K562 (cell line): ENCODE measurements at regions not wholly inside any gene's neighbourhood (a gene's known extent, or its start where the extent isn't known, plus 50 kb on each side); places are given as distances from the start of the nearest gene placed in this dataset.

Experiments
- ATAC-seq: fragments of 200-7000 bp; cut with Tn5 transposase; 3 replicates; pipeline ENCODE4 v1.9.1; 2020; ENCODE audit warnings: moderate library complexity
- BruUV-seq: library from RNA; stranded (reverse); fragments of 400-500 nt; replicated peaks from 2 replicates; lab custom pipeline; 2021; lab: Mats Ljungman, UMichigan
- CTCF ChIA-PET: fragments of 300-600 bp; formaldehyde crosslinking; extraction: SDS; loops from one replicate; lab custom pipeline; 2021; ENCODE audit warnings: low intra/inter-chr PET ratio; lab: Yijun Ruan, JAX
- POLR2A ChIA-PET: fragments of 300-600, 350-650 bp; sonication (Branson Sonifier 250); formaldehyde crosslinking; extraction: SDS; loops from one replicate; lab custom pipeline; 2021; ENCODE audit warnings: antibody characterized with exemption, inconsistent platforms; lab: Yijun Ruan, JAX
- DNase-seq, 4 experiments: peaks; one replicate each; pipeline versions ENCODE4 v3.0.0 to v3.0.0-alpha.2; 2011 to 2018; ENCODE audit warnings: low spot score in 3 of 4, mixed read lengths in 3 of 4; ENCODE audit errors: extremely low read depth in 1 of 4
- FAIRE-seq: peaks from 2 replicates; lab custom pipeline; 2011; peaks lifted over from hg19 to GRCh38; lab: Jason Lieb, UNC
- H2AFZ ChIP-seq: 2 replicates; pipeline ENCODE4 v1.6.0; 2011; ENCODE audit warnings: low read depth, low read length, control low read depth, inconsistent platforms
- H3K27ac ChIP-seq: fragments of 200-600 bp; 3 replicates; pipeline ENCODE4 v1.8.0; 2011; ENCODE audit warnings: low read depth, mild to moderate bottlenecking, control low read depth, inconsistent platforms, low read length, moderate library complexity, mixed read lengths; ENCODE audit errors: extremely low read depth
- H3K27me3 ChIP-seq, 2 experiments: fragments of 300-600 bp in 1 of 2; 2 replicates in 1 of 2; 3 replicates in 1 of 2; pipeline versions ENCODE4 v1.6.0 to v1.8.0; 2011; ENCODE audit warnings: inconsistent platforms in 2 of 2, low read length in 2 of 2, mild to moderate bottlenecking in 1 of 2, mixed read lengths in 1 of 2, moderate library complexity in 1 of 2; ENCODE audit not compliant: control insufficient read depth in 2 of 2, insufficient read depth in 2 of 2
- H3K36me3 ChIP-seq: fragments of 300-600 bp; 3 replicates; pipeline ENCODE4 v1.8.0; 2011; ENCODE audit warnings: mild to moderate bottlenecking, low read length, inconsistent platforms; ENCODE audit not compliant: control insufficient read depth, insufficient read depth
- H3K4me1 ChIP-seq, 2 experiments: fragments of 200-600 bp in 1 of 2; replicated peaks in 1 of 2; 2 replicates in 1 of 2; 3 replicates in 1 of 2; pipeline versions ENCODE4 v1.5.1 to v1.8.0; 2011; ENCODE audit warnings: inconsistent platforms in 2 of 2, low read length in 2 of 2, mild to moderate bottlenecking in 1 of 2, mixed read lengths in 1 of 2, moderate library complexity in 1 of 2; ENCODE audit not compliant: control insufficient read depth in 2 of 2, insufficient read depth in 2 of 2
- H3K4me2 ChIP-seq: 2 replicates; pipeline ENCODE4 v1.6.1; 2011; ENCODE audit warnings: low read length, control low read depth, inconsistent platforms, mixed read lengths; ENCODE audit not compliant: insufficient read depth
- H3K4me3 ChIP-seq: fragments of 200-600 bp; sonication (generic), shearing (Covaris generic); 2 replicates; pipeline ENCODE4 v1.5.1; 2016; ENCODE audit warnings: control low read depth, inconsistent platforms
- H3K79me2 ChIP-seq: fragments of 200-600 bp; 3 replicates; pipeline ENCODE4 v1.8.0; 2011; ENCODE audit warnings: low read length, inconsistent platforms; ENCODE audit not compliant: control insufficient read depth, insufficient read depth
- H3K9ac ChIP-seq, 2 experiments: 2 replicates each; pipeline versions ENCODE4 v1.6.0 to v1.6.1; 2011; ENCODE audit warnings: low read depth in 2 of 2, low read length in 2 of 2, control low read depth in 1 of 2, inconsistent platforms in 1 of 2, mild to moderate bottlenecking in 1 of 2, mixed read lengths in 1 of 2; ENCODE audit not compliant: insufficient read depth in 1 of 2
- H3K9me1 ChIP-seq: one replicate; pipeline ENCODE4 v1.6.0; 2011; ENCODE audit warnings: inconsistent platforms, mild to moderate bottlenecking, low read length, moderate library complexity; ENCODE audit not compliant: control insufficient read depth, insufficient read depth
- H3K9me3 ChIP-seq: replicated peaks from 2 replicates; pipeline ENCODE4 v1.5.1; 2011; ENCODE audit warnings: low read depth, low read length, inconsistent platforms; ENCODE audit not compliant: control insufficient read depth, insufficient read depth
- H4K20me1 ChIP-seq: replicated peaks from 2 replicates; pipeline ENCODE4 v1.6.1; 2011; ENCODE audit warnings: low read length, inconsistent platforms, mixed read lengths; ENCODE audit not compliant: control insufficient read depth, insufficient read depth
- ARHGAP35 ChIP-seq: fragments of 450-650 bp; IDR thresholded peaks from 2 replicates; pipeline ENCODE4 v1.6.1; 2018; ENCODE audit not compliant: partially characterized antibody
- CREB1 ChIP-seq, 2 experiments: sonication (generic) in 1 of 2; formaldehyde crosslinking in 1 of 2; IDR thresholded peaks; 2 replicates each; pipeline versions ENCODE4 v1.6.1 to v1.8.0; 2012 to 2022; ENCODE audit warnings: inconsistent platforms in 1 of 2, mild to moderate bottlenecking in 1 of 2, missing genetic modification reagents in 1 of 2, moderate library complexity in 1 of 2
- GTF2A2 ChIP-seq: IDR thresholded peaks from 2 replicates; pipeline ENCODE4 v1.6.1; 2016; ENCODE audit warnings: mild to moderate bottlenecking, missing genetic modification characterization, missing compliant biosample characterization
- MED1 ChIP-seq: sonication (generic); formaldehyde crosslinking; IDR thresholded peaks from 2 replicates; pipeline ENCODE4 v1.8.1; 2023; ENCODE audit warnings: missing genetic modification reagents, borderline replicate concordance
- MTA2 ChIP-seq: fragments of 450-650 bp; IDR thresholded peaks from 2 replicates; pipeline ENCODE4 v1.6.1; 2016; ENCODE audit warnings: low read depth
- RBM34 ChIP-seq: fragments of 200-400 bp; formaldehyde crosslinking; IDR thresholded peaks from 2 replicates; pipeline ENCODE4 v1.6.1; 2018; ENCODE audit warnings: low read length, borderline replicate concordance; ENCODE audit not compliant: insufficient read depth
- ZBTB17 ChIP-seq: fragments of 450-650 bp; formaldehyde crosslinking; IDR thresholded peaks from 2 replicates; pipeline ENCODE4 v1.4.0; 2020; ENCODE audit warnings: mild to moderate bottlenecking
- ZC3H11A ChIP-seq: IDR thresholded peaks from 2 replicates; pipeline ENCODE4 v1.6.1; 2012; ENCODE audit warnings: low read depth, low read length, improper control_type of control experiment
- WGBS: fragments of 100-300 bp; shearing (Covaris generic); methylation state at CpG from one replicate; pipeline ENCODE4 v1.1.6; 2016; ENCODE audit warnings: low coverage, mixed read lengths; ENCODE audit not compliant: insufficient coverage; ENCODE audit errors: missing lambda C conversion rate; 5-methylcytosine and 5-hydroxymethylcytosine counted together
- in situ Hi-C: fragments of 300-500 bp; cut with MboI; formaldehyde crosslinking; loops from 4 replicates; pipeline ENCODE4 v1.15.0; 2018; ENCODE audit warnings: inconsistent platforms, mixed read lengths
- intact Hi-C: fragments of 100-400 bp; cut with micrococcal nuclease; formaldehyde crosslinking; loops from 2 replicates; pipeline ENCODE4 v1.14.2; 2022
- TF ChIP-seq, protein P1 (sequence below): fragments of 250-450 bp; sonication (Bioruptor Pico); IDR thresholded peaks from 2 replicates; pipeline ENCODE4 v1.8.0; 2022; ENCODE audit warnings: moderate library complexity, mild to moderate bottlenecking, inconsistent platforms
- TF ChIP-seq, protein P2 (sequence below): fragments of 250-450 bp; sonication (Bioruptor Pico); IDR thresholded peaks from 2 replicates; pipeline ENCODE4 v1.4.0; 2020; ENCODE audit warnings: mild to moderate bottlenecking
- TF ChIP-seq, protein P3 (sequence below): fragments of 450-650 bp; formaldehyde crosslinking; IDR thresholded peaks from 2 replicates; pipeline ENCODE4 v1.4.0; 2020; ENCODE audit warnings: mild to moderate bottlenecking, mixed read lengths

DNA sequence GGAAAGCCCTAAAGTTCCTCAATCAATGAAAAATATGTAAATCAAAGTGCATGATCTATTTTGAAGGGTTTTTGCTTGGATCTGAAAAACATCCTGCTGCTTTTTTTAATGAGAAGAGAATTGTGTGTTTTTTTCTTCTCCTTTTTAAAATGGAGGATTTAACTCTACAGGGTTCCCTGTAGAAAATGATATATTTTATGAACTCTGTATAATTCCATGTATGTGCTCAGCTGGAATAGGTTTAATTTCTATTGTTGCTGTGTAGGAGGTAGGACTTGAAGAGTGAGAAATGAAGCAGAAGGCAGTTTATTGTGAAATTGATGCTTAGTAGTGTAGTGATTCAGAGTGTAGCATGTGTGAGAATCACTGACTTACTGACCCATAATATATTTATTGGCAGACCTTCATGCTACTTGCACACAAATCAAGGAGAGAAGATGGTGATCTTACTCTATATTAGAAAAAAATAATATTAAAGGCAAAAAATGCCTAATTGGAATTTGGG, 286.8 kb upstream of the FSTL5 start:
- TF ChIP-seq MTA2: no peak
- TF ChIP-seq ARHGAP35: no peak
- TF ChIP-seq ZBTB17 (CRISPR knock-in tag): no peak
- FAIRE-seq (no peak), DNase-seq (no peak), ATAC-seq (no peak)
- Histone ChIP-seq H3K36me3 (no peaks in the 10 kb centered on the region), H3K4me2 (no peak overlapping the region), H3K4me3 (no peak overlapping the region), H3K9me3 (no peaks in the 10 kb centered on the region), H3K9ac (no peak overlapping the region), H3K79me2 (no peaks in the 10 kb centered on the region), H3K27ac (no peak overlapping the region), H3K27me3 (no peaks in the 10 kb centered on the region), H2AFZ (no peak overlapping the region), H4K20me1 (no peaks in the 10 kb centered on the region), H3K4me1 (no peaks in the 10 kb centered on the region), H3K9me1 (no peaks in the 10 kb centered on the region)
- in situ Hi-C loops: no loop called here
- intact Hi-C loops: no loop called here
- POLR2A ChIA-PET: no interaction called here
- no TSS peak for BruUV-seq
- CTCF ChIA-PET: no interaction called here

DNA sequence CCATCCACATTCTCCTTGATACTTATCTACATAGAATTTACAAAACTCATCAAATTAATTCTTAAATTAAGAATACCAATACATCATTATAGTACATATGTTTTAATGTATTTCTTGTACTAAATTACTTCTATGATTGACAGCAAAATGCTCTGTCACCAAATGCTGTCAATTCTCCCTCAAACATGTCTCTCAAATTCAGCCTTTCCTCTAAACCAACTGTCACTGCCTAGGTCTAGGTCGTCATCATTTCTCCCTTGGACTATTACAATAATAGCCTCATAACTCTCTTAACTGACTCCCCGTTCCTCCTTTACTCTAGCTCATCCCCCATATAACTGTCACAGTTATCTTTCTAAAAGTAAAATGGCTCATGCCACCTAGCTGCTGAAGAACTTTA, 279.7 kb upstream of the FSTL5 start:
- DNase-seq: no peak
- Histone ChIP-seq H3K9me1 (no peaks in the 10 kb centered on the region), H3K9me3 (no peaks in the 10 kb centered on the region), H3K9ac (no peak overlapping the region), H4K20me1 (no peaks in the 10 kb centered on the region), H3K79me2 (no peaks in the 10 kb centered on the region), H2AFZ (no peak overlapping the region), H3K27me3 (no peaks in the 10 kb centered on the region), H3K4me3 (no peak overlapping the region), H3K4me1 (no peaks in the 10 kb centered on the region), H3K27ac (no peak overlapping the region), H3K36me3 (no peaks in the 10 kb centered on the region), H3K4me2 (no peak overlapping the region)
- in situ Hi-C loops: no loop called here
- ATAC-seq: no peak
- no peak for FAIRE-seq
- POLR2A ChIA-PET: no interaction called here
- WGBS: 0% methylated on average over 2 of the region's 2 CpGs
- CTCF ChIA-PET: no interaction called here
- intact Hi-C loops: no loop called here
- no TSS peak for BruUV-seq
- TF ChIP-seq CREB1 (IDR thresholded peaks at IDR 0.05) (no peak), CREB1 (CRISPR knock-in tag; IDR thresholded peaks at IDR 0.05) (no peak), GTF2A2 (tag) (no peak), ZC3H11A (no peak), RBM34 (no peak), MED1 (CRISPR knock-in tag) (no peak)
- TF ChIP-seq, protein P1, sequence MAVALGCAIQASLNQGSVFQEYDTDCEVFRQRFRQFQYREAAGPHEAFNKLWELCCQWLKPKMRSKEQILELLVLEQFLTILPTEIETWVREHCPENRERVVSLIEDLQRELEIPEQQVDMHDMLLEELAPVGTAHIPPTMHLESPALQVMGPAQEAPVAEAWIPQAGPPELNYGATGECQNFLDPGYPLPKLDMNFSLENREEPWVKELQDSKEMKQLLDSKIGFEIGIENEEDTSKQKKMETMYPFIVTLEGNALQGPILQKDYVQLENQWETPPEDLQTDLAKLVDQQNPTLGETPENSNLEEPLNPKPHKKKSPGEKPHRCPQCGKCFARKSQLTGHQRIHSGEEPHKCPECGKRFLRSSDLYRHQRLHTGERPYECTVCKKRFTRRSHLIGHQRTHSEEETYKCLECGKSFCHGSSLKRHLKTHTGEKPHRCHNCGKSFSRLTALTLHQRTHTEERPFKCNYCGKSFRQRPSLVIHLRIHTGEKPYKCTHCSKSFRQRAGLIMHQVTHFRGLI (CRISPR knock-in tag): no peak
- TF ChIP-seq, protein P2, sequence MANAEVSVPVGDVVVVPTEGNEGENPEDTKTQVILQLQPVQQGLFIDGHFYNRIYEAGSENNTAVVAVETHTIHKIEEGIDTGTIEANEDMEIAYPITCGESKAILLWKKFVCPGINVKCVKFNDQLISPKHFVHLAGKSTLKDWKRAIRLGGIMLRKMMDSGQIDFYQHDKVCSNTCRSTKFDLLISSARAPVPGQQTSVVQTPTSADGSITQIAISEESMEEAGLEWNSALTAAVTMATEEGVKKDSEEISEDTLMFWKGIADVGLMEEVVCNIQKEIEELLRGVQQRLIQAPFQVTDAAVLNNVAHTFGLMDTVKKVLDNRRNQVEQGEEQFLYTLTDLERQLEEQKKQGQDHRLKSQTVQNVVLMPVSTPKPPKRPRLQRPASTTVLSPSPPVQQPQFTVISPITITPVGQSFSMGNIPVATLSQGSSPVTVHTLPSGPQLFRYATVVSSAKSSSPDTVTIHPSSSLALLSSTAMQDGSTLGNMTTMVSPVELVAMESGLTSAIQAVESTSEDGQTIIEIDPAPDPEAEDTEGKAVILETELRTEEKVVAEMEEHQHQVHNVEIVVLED (CRISPR knock-in tag): no peak
- TF ChIP-seq, protein P3, sequence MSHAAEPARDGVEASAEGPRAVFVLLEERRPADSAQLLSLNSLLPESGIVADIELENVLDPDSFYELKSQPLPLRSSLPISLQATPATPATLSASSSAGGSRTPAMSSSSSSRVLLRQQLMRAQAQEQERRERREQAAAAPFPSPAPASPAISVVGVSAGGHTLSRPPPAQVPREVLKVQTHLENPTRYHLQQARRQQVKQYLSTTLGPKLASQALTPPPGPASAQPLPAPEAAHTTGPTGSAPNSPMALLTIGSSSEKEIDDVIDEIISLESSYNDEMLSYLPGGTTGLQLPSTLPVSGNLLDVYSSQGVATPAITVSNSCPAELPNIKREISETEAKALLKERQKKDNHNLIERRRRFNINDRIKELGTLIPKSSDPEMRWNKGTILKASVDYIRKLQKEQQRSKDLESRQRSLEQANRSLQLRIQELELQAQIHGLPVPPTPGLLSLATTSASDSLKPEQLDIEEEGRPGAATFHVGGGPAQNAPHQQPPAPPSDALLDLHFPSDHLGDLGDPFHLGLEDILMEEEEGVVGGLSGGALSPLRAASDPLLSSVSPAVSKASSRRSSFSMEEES (CRISPR knock-in tag): no peak
